AG10803 (cell line): ENCODE measurements at regions not wholly inside any gene's neighbourhood (a gene's known extent, or its start where the extent isn't known, plus 50 kb on each side); places are given as distances from the start of the nearest gene placed in this dataset.

Source experiments
- DNase-seq: peaks from one replicate; pipeline ENCODE4 v3.0.0; 2010; ENCODE audit warnings: low read depth
- H3K4me3 ChIP-seq: 2 replicates; pipeline ENCODE4 v1.5.1; 2011; ENCODE audit warnings: mild to moderate bottlenecking, low read length, control low read depth
- TF ChIP-seq, protein P1 (sequence below): conservative IDR thresholded peaks from 2 replicates; pipeline ENCODE4 v1.5.1; 2011; ENCODE audit warnings: mild to moderate bottlenecking, low read length, control low read depth, inconsistent platforms

DNA sequence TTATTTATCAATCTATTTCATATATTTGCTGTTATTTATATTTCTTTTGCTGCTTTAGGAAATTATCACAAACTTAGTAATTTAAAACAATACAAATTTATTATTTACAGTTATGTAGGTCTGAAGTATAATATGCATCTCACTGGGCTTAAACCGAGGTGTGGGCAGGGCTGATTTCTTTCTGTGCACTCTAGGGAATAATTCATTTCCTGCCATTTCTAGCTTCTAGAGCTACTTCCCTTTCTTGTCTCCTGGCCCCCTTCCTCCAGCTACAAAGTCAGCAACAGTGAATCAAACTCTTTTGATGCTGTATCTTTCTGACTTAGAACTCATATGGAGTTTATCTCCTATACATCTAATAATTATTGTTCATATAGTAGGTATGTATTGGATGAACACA, 303.5 kb upstream of the ARSJ start:
- TF ChIP-seq, protein P1, sequence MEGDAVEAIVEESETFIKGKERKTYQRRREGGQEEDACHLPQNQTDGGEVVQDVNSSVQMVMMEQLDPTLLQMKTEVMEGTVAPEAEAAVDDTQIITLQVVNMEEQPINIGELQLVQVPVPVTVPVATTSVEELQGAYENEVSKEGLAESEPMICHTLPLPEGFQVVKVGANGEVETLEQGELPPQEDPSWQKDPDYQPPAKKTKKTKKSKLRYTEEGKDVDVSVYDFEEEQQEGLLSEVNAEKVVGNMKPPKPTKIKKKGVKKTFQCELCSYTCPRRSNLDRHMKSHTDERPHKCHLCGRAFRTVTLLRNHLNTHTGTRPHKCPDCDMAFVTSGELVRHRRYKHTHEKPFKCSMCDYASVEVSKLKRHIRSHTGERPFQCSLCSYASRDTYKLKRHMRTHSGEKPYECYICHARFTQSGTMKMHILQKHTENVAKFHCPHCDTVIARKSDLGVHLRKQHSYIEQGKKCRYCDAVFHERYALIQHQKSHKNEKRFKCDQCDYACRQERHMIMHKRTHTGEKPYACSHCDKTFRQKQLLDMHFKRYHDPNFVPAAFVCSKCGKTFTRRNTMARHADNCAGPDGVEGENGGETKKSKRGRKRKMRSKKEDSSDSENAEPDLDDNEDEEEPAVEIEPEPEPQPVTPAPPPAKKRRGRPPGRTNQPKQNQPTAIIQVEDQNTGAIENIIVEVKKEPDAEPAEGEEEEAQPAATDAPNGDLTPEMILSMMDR = no peak
- H3K4me3 ChIP-seq = no peak overlapping the region
- no peak for DNase-seq

DNA sequence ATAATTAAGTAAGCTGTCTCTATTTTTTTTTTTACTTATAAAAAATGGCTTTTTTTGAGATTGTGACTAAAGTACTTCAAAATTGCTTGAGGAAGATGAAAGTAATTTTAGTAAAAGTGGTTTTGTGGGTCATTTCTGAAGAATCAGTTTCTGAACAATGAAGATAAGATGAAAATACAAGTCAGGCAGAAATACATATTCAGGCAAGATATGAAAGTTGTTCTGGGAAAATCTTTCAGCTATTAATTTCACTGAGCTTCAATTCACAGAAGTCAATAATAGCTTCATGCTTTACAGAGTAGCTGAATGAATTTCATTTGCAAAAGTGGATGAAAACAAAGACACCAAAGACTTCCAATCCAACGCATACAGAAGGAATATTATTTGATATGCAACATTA, 305.2 kb upstream of the ARSJ start:
- no peak overlapping the region for H3K4me3 ChIP-seq
- TF ChIP-seq, protein P1 = no peak
- no peak for DNase-seq

DNA sequence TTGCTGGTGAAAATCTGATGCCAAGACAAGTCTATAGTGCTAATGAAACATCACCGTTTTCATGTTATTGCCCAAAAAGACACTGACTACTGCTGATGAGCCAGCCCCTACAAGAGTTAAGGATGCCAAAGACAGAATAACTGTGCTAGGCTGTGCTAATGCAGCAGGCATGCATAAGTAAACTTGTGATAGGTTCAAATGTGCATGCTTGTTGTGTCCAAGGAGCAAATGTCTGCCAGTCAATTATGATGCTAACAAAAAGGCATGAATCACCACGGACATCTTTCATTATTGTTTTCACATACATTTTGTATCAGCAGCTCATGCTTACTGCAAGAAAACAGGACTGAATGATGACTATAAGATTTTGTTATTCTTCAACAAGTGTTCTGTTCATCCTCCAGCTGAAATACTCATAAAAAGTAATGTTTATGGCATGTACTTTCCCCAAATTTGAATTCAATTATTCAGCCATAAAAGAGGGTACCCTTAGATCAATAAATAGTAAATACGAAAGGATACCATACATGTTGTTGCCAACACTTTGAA, 306.9 kb upstream of the ARSJ start:
- no peak for DNase-seq
- H3K4me3 ChIP-seq = no peak overlapping the region
- TF ChIP-seq, protein P1 = no peak

DNA sequence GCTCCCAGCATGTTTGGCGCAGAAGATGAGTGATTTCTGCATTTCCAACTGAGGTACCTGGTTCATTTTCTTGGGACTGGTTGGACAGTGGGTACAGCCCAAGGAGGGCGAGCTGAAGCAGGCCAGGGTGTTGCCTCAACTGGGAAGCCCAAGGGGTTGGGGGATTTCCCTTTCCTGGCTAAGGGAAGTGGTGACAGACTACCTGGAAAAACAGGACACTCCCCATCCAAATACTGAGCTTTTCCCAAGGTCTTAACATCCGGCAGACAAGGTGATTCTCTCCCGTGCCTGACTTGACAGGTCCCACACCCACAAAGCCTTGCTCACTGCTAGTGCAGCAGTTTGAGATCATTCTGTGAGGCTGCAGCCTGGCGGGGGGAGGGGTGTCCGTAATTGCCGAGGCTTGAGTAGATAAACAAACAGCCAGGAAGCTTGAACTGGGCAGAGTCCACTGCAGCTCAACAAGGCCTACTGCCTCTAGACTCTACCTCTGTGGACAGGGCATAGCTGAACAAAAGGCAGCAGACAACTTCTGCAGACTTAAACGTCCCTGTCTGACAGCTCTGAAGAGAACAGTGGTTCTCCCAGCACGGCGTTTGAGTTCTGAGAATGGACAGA, 307.7 kb upstream of the ARSJ start:
- TF ChIP-seq, protein P1 = no peak
- no peak for DNase-seq
- no peak overlapping the region for H3K4me3 ChIP-seq

DNA sequence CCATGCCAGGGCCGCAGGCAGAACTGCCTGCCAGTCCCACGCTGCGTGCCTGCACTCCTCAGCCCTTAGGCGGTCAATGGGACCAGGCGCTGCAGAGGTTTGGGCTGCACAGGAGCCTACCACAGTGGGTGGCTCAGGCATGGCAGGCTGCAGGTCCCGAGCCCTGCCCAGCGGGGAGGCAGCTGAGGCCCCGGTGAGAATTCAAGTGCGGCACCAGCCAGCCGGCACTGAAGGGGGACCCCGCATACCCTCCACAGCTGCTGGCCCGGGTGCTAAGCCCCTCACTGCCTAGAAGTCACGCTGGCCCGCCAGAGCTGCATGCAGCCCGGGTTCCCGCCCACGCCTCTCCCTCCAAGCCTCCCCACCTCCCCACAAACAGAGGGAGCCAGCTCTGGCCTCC, 302.5 kb upstream of the UGT8 start:
- no peak for DNase-seq
- H3K4me3 ChIP-seq = no peak overlapping the region
- TF ChIP-seq, protein P1 = no peak

DNA sequence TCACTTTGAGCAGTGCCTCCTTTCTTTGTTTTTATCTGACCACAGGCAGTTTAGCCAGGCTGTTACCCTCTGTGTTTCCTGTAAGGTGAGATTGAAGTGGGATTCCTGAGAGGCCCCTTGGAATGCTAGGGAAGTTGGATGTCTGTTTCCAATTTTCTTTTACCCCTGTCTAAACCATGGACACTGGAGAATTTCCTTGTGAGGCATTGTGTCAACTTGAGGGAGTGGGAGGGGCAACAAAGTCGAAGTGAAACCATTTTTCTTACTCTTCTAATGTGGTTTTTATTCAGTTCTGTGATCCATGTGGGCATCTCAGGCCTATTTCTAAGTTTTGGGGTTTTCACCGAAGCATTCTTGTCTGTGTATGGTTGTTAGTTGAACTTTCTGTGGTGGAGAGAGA, 296.1 kb upstream of the UGT8 start:
- peak; percentile 40 for DNase-seq
- TF ChIP-seq, protein P1 = no peak
- no peak overlapping the region for H3K4me3 ChIP-seq

DNA sequence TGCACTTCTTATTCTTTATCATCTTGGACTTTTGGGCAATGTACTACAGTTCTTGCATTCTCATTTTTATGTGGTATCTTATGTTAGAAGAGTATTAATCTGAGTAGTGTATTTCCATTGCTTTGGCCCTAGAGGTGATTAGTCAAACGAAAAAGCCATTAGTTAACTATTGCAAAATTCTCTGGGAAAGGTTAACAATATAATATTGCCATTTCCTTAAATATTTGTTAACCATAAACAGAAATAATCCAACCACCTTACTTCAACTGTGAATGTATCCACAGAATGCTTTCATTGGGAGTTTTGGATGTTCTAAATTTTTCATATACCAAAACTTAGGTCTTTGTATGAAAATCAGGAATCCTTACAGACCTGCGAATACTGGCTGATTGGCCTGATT, 294.6 kb upstream of the UGT8 start:
- TF ChIP-seq, protein P1 = no peak
- DNase-seq = no peak
- no peak overlapping the region for H3K4me3 ChIP-seq
